Vagina (tissue), 2 donors: ENCODE measurements at regions not wholly inside any gene's neighbourhood (a gene's known extent, or its start where the extent isn't known, plus 50 kb on each side); places are given as distances from the start of the nearest gene placed in this dataset.

ENCODE experiments used
- POLR2A ChIP-seq, 2 donors: fragments of 450-650 bp; IDR thresholded peaks; one replicate each; pipeline ENCODE4 v1.6.1; 2017; ENCODE audit warnings: antibody characterized with exemption in 2 of 2, mild to moderate bottlenecking in 2 of 2, moderate library complexity in 2 of 2
- POLR2AphosphoS5 ChIP-seq, 2 donors: sonication (generic); formaldehyde crosslinking; IDR thresholded peaks; one replicate each; pipeline ENCODE4 v1.9.0; 2017; ENCODE audit warnings: antibody characterized with exemption in 2 of 2, mild to moderate bottlenecking in 2 of 2, low read depth in 1 of 2; ENCODE audit not compliant: insufficient read depth in 1 of 2
- TF ChIP-seq, protein P1 (sequence below), 3 experiments: fragments of 450-650 bp in 2 of 3; fragments of 200-600 bp in 1 of 3; sonication (generic) in 1 of 3; IDR thresholded peaks; one replicate each; pipeline ENCODE4 v1.5.1; 2017 to 2019; ENCODE audit warnings: antibody characterized with exemption in 3 of 3, mild to moderate bottlenecking in 2 of 3, moderate library complexity in 2 of 3

- TF ChIP-seq, protein P1, sequence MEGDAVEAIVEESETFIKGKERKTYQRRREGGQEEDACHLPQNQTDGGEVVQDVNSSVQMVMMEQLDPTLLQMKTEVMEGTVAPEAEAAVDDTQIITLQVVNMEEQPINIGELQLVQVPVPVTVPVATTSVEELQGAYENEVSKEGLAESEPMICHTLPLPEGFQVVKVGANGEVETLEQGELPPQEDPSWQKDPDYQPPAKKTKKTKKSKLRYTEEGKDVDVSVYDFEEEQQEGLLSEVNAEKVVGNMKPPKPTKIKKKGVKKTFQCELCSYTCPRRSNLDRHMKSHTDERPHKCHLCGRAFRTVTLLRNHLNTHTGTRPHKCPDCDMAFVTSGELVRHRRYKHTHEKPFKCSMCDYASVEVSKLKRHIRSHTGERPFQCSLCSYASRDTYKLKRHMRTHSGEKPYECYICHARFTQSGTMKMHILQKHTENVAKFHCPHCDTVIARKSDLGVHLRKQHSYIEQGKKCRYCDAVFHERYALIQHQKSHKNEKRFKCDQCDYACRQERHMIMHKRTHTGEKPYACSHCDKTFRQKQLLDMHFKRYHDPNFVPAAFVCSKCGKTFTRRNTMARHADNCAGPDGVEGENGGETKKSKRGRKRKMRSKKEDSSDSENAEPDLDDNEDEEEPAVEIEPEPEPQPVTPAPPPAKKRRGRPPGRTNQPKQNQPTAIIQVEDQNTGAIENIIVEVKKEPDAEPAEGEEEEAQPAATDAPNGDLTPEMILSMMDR (IDR thresholded peaks at IDR 0.05), result no peak
- TF ChIP-seq POLR2A (IDR thresholded peaks at IDR 0.05), result no peak
- TF ChIP-seq POLR2AphosphoS5 (IDR thresholded peaks at IDR 0.05; ENCODE audit: insufficient read depth in 1 of 2, low read depth in 1 of 2), result no peak
These were observed 419.5 kb downstream of the INSC start for GRCh38 chr11:15534266-15534665.
